KMS-11 (cell line): ENCODE measurements at regions not wholly inside any gene's neighbourhood (a gene's known extent, or its start where the extent isn't known, plus 50 kb on each side); places are given as distances from the start of the nearest gene placed in this dataset.

Source experiments
- H2AFZ ChIP-seq: fragments of 200-600 bp; sonication (generic); 2 replicates; pipeline ENCODE4 v1.6.1; 2016; ENCODE audit warnings: antibody characterized with exemption, mixed run types, low read depth
- H3K27ac ChIP-seq: fragments of 200-600 bp; sonication (generic); 2 replicates; pipeline ENCODE4 v1.6.1; 2016; ENCODE audit warnings: mild to moderate bottlenecking, mixed run types
- H3K27me3 ChIP-seq: fragments of 200-600 bp; sonication (generic); 2 replicates; pipeline ENCODE4 v1.6.1; 2017; ENCODE audit warnings: mild to moderate bottlenecking, low read depth, mixed run types, moderate library complexity; ENCODE audit not compliant: insufficient read depth
- H3K36me3 ChIP-seq: fragments of 200-600 bp; sonication (generic); 2 replicates; pipeline ENCODE4 v1.6.1; 2017; ENCODE audit warnings: mild to moderate bottlenecking, mixed run types; ENCODE audit not compliant: insufficient read depth
- H3K4me1 ChIP-seq: fragments of 200-600 bp; sonication (generic); 2 replicates; pipeline ENCODE4 v1.6.1; 2016; ENCODE audit warnings: mild to moderate bottlenecking, low read depth, mixed run types; ENCODE audit not compliant: poor library complexity, severe bottlenecking
- H3K4me2 ChIP-seq: fragments of 200-600 bp; sonication (generic); 2 replicates; pipeline ENCODE4 v1.7.0; 2016; ENCODE audit warnings: mild to moderate bottlenecking, mixed run types
- H3K4me3 ChIP-seq: fragments of 200-600 bp; sonication (generic); IDR thresholded peaks from 2 replicates; pipeline ENCODE4 v1.6.1; 2017; ENCODE audit warnings: low read depth, low read length, mixed read lengths; ENCODE audit not compliant: insufficient read depth
- H3K79me2 ChIP-seq: fragments of 200-600 bp; sonication (generic); 2 replicates; pipeline ENCODE4 v1.6.1; 2016; ENCODE audit warnings: low read depth, mixed run types; ENCODE audit not compliant: insufficient read depth
- H3K9ac ChIP-seq: fragments of 200-600 bp; sonication (generic); 2 replicates; pipeline ENCODE4 v1.6.1; 2016; ENCODE audit warnings: mild to moderate bottlenecking, mixed run types
- H4K20me1 ChIP-seq: fragments of 200-600 bp; sonication (generic); 2 replicates; pipeline ENCODE4 v1.6.1; 2016; ENCODE audit warnings: mild to moderate bottlenecking, mixed run types; ENCODE audit not compliant: insufficient read depth
- TF ChIP-seq, protein P1 (sequence below): fragments of 200-600 bp; sonication (generic); conservative IDR thresholded peaks from 2 replicates; pipeline ENCODE4 v1.6.1; 2017; ENCODE audit warnings: low read depth, mild to moderate bottlenecking, antibody characterized with exemption, low read length, moderate library complexity, mixed read lengths

DNA sequence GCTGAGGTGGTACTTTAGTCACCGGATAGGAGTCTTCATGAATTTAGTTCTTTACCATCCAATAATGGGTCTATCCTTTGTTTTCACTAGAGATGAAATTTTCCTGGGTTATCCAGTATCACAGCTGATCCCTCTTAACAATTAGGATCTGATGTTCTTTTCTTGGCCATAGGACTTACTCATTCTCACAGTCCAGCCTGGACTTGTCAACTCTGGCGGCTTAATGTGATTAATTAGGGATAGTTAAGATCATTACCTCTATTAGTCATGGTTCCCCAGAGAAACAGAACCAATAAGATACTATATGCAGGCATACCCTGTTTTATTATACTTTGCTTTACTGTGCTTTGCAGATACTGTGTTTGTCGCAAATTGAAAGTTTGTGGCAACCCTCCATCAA is 272.7 kb upstream of the FAT4 start:
- no peak overlapping the region for H3K9ac ChIP-seq
- TF ChIP-seq, protein P1, sequence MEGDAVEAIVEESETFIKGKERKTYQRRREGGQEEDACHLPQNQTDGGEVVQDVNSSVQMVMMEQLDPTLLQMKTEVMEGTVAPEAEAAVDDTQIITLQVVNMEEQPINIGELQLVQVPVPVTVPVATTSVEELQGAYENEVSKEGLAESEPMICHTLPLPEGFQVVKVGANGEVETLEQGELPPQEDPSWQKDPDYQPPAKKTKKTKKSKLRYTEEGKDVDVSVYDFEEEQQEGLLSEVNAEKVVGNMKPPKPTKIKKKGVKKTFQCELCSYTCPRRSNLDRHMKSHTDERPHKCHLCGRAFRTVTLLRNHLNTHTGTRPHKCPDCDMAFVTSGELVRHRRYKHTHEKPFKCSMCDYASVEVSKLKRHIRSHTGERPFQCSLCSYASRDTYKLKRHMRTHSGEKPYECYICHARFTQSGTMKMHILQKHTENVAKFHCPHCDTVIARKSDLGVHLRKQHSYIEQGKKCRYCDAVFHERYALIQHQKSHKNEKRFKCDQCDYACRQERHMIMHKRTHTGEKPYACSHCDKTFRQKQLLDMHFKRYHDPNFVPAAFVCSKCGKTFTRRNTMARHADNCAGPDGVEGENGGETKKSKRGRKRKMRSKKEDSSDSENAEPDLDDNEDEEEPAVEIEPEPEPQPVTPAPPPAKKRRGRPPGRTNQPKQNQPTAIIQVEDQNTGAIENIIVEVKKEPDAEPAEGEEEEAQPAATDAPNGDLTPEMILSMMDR: no peak
- no peak overlapping the region for H3K4me3 ChIP-seq
- no peak overlapping the region for H3K4me2 ChIP-seq
- no peaks in the 10 kb centered on the region for H3K79me2 ChIP-seq
- no peak overlapping the region for H3K27ac ChIP-seq
- no peak overlapping the region for H2AFZ ChIP-seq
- no peaks in the 10 kb centered on the region for H3K36me3 ChIP-seq
- no peaks in the 10 kb centered on the region for H3K4me1 ChIP-seq
- no peaks in the 10 kb centered on the region for H3K27me3 ChIP-seq
- no peaks in the 10 kb centered on the region for H4K20me1 ChIP-seq

DNA sequence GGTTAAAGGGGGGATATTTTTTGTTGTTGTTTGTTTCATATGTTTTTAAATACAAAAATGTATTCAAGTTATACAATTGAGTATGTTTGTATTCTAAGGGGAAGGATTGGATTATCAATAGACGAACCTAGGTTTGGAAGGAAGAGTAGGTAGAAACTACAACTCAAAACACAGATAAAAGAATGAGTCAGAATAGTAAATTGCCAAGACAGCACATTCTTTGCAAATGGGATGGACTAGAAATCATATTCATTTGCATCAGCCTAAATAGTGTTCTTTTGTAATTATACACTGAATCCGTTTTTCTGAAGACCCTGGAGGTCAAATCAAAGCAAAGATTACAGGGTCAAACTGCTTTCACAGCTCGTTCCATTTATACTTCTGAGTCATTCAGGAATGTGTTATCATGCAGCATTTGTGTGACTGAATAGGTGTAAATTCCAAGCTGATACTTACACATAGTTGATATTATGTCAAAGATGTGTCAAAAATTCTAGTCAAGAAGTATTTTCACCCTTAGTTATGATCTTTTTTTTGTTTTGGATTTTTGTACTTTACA is 273.3 kb upstream of the FAT4 start:
- Histone ChIP-seq H3K4me1 (no peaks in the 10 kb centered on the region), H4K20me1 (no peaks in the 10 kb centered on the region), H3K27me3 (no peaks in the 10 kb centered on the region), H3K27ac (no peak overlapping the region), H3K4me2 (no peak overlapping the region), H2AFZ (no peak overlapping the region), H3K36me3 (no peaks in the 10 kb centered on the region), H3K9ac (no peak overlapping the region), H3K4me3 (no peak overlapping the region), H3K79me2 (no peaks in the 10 kb centered on the region)
- TF ChIP-seq, protein P1: no peak

DNA sequence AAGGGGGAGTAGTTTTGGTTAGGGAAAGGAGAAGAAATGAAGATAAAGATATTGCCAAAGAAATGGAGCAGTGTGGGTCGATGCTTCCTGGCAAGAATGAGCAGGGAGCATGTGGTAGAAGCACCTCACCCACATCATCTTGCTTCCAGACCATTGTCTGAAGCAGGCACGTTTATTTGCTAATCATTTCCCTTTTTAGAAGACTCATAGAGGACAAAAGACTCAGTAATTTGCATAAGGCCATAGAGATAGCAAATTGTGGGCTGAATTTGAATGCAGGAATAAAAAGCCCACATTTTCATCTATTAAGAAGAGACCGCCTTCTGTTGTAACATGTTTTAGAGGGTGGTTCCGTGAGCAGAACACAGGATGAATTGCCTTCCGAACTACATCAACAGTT is 275.2 kb upstream of the FAT4 start:
- Histone ChIP-seq H3K4me1 (no peaks in the 10 kb centered on the region), H3K4me3 (no peak overlapping the region)
- TF ChIP-seq, protein P1: no peak; the same call in 1 of the 2 replicates

DNA sequence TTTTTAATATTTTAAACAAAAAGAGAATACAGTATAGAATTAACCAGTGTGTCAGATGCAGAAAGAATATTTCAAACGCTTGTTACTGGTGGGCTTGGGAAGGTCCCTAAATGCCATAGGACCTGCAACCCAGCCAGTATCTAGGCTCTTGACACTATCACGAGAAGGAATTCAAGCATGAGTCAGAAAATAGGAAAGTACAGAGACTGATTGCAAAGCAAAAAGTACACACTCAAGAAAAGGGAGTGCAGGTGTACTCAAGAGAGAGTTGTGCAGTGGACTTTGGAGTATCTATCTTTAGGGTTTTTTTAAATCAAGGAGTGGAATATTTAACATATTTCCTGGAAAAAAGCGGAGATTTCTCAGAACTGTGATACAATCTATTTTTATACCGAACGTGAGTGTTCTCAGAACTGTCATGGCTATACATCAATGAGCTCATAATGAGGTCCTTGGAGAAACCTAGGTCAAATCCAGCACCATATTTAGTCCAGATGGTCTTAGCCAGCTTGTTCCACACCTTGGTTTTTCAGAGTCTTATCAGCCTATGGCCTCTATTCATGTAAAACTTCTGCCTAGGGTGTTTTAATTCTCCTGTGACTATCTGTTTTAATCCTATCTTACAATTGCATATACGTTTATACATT is 291.8 kb upstream of the FAT4 start:
- Histone ChIP-seq H4K20me1 (no peaks in the 10 kb centered on the region), H3K36me3 (no peaks in the 10 kb centered on the region), H2AFZ (no peak overlapping the region)

More for the DNA sequence above, 275.2 kb upstream of the FAT4 start:
- no peaks in the 10 kb centered on the region for H3K79me2 ChIP-seq
- H3K27me3 ChIP-seq: no peaks in the 10 kb centered on the region
- H4K20me1 ChIP-seq: no peaks in the 10 kb centered on the region
- H2AFZ ChIP-seq: no peak overlapping the region
- H3K9ac ChIP-seq: no peak overlapping the region
- H3K27ac ChIP-seq: no peak overlapping the region
- no peak overlapping the region for H3K4me2 ChIP-seq
- no peaks in the 10 kb centered on the region for H3K36me3 ChIP-seq

More for the DNA sequence above, 291.8 kb upstream of the FAT4 start:
- TF ChIP-seq, protein P1: no peak
- no peaks in the 10 kb centered on the region for H3K27me3 ChIP-seq
- no peak overlapping the region for H3K4me3 ChIP-seq
- H3K9ac ChIP-seq: no peak overlapping the region
- no peak overlapping the region for H3K27ac ChIP-seq
- no peaks in the 10 kb centered on the region for H3K4me1 ChIP-seq
- no peak overlapping the region for H3K4me2 ChIP-seq
- H3K79me2 ChIP-seq: no peaks in the 10 kb centered on the region
